GM18907 (cell line): ENCODE measurements at regions not wholly inside any gene's neighbourhood (a gene's known extent, or its start where the extent isn't known, plus 50 kb on each side); places are given as distances from the start of the nearest gene placed in this dataset.

Source experiments
- ATAC-seq: cut with Tn5 transposase; IDR thresholded peaks from one replicate; pipeline ENCODE4 v1.9.1; 2021; ENCODE audit warnings: mild to moderate bottlenecking, moderate library complexity; ENCODE audit not compliant: unreplicated experiment

- no peak for ATAC-seq
Measured at GRCh38 chr1:59225594-59226316, 71.1 kb upstream of the FGGY start.

DNA sequence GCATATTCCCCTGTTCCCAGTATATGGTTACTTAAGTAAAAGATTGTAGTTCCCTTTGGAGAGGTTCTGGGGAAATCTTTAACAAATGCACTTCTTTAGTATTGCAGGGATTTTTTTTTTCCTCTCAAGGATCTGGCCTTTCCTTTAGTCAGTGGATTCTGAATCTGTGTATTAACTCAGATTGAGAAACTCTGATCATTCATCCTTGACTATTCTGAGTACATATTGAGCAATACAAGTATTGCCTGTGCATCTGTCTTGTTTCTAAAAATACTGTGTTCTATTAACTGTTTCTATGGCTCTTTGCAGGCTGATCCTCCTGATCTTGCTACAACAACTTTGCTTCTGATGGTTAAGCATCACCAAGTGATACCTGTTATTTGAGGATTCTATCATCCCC, 67.8 kb upstream of the FGGY start:
- no peak for ATAC-seq

- ATAC-seq, result no peak
Measured at GRCh38 chr1:59230622-59231021, 66.3 kb upstream of the FGGY start.

DNA sequence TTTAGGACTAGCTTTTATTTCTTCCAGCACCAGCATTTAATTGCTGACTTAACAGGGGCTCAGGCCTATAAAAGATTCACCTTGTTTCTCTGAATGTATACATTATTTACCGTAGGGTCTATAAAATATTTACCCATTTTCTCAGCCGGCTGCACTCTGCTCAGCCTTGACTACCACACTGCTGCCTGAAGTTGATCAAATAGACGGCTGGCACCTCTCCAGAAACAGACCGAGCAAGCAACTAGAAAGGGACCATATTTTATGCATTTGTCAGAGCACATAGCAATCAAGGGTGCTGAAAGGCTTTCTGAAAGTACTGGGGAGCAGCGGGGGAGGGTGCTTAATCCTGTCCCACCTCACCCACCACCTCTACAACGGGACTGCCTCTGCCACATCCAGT, 64.7 kb upstream of the FGGY start:
- ATAC-seq, result no peak

- ATAC-seq, result no peak
Measured at GRCh38 chr1:59233444-59233843, 63.5 kb upstream of the FGGY start.

GRCh38 chr1:59236721-59237545, 60.0 kb upstream of the FGGY start:
- no peak for ATAC-seq

- no peak for ATAC-seq
Measured at GRCh38 chr1:59237900-59238299, 59.0 kb upstream of the FGGY start.

- ATAC-seq, result no peak
Measured at GRCh38 chr1:59238333-59238934, 58.5 kb upstream of the FGGY start.

GRCh38 chr1:59238993-59239392, 57.9 kb upstream of the FGGY start:
- ATAC-seq, result no peak

DNA sequence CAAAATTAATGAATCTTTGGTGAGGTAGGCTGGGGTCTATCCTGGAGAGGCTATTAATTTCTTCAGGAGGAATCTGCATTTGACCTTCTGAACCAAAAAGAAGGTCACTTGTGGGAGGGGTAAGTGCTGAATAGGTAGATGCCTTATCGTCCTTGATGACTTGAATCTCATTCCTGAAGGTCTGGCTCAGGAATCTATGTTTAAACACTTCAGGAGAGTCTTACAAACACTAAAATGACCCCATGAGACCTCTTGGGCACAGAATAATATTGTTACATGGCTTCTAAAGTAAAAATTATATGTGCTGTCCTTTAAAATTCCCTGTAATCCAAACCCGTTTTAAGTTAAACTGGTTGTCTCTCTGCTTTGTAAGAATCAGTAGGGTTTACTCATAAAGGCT, 55.0 kb upstream of the FGGY start:
- ATAC-seq, result no peak

GRCh38 chr1:59242370-59242769, 54.5 kb upstream of the FGGY start:
- ATAC-seq, result no peak

DNA sequence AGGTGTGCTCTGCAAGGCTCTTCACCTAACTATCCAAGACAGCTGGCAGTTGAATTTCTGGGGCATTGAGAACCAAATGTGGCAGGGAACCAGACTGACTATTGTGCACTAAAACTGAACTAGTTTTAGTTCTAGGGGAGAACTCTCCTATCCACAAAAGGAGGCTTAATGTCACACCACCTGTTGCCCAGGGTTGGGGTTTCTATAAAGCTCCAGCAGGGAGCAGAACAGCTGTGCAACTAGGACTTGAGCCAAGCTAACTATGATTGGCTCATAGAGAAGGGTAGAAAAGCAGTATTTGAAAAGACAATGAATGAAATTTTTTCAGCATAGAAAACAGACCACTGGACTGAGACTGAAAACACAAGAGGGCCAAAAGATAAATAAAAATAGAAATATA, 53.3 kb upstream of the FGGY start:
- ATAC-seq, result no peak

- no peak for ATAC-seq
Measured at GRCh38 chr1:59243978-59244377, 52.9 kb upstream of the FGGY start.

GRCh38 chr1:59244891-59245290, 52.0 kb upstream of the FGGY start:
- ATAC-seq, result no peak
